Tibial artery (tissue), 4 donors: ENCODE measurements at regions not wholly inside any gene's neighbourhood (a gene's known extent, or its start where the extent isn't known, plus 50 kb on each side); places are given as distances from the start of the nearest gene placed in this dataset.

Source experiments
- DNase-seq, 2 donors: peaks; one replicate each; pipeline ENCODE4 v3.0.0-alpha.2; 2019
- H3K27ac ChIP-seq, 2 donors: fragments of 200-600 bp; sonication (generic) in 1 of 2; 1 replicate in 1 of 2; 2 replicates in 1 of 2; pipeline ENCODE4 v1.5.1; 2018 to 2019; ENCODE audit warnings: mild to moderate bottlenecking in 1 of 2
- H3K27me3 ChIP-seq, 2 donors: fragments of 200-600 bp; sonication (generic) in 1 of 2; one replicate each; pipeline versions ENCODE4 v1.5.1 to v1.6.0; 2016 to 2019
- H3K36me3 ChIP-seq, 3 donors: fragments of 200-600 bp; sonication (generic) in 2 of 3; one replicate each; pipeline ENCODE4 v1.5.1; 2016 to 2019; ENCODE audit warnings: mild to moderate bottlenecking in 2 of 3
- H3K4me1 ChIP-seq, 4 donors: fragments of 200-600 bp; sonication (generic) in 2 of 4; 1 replicate in 3 of 4; 2 replicates in 1 of 4; pipeline ENCODE4 v1.5.1; 2016 to 2019
- H3K4me3 ChIP-seq, 2 donors: fragments of 200-600 bp; sonication (generic) in 1 of 2; 1 replicate in 1 of 2; 2 replicates in 1 of 2; pipeline ENCODE4 v1.5.1; 2018 to 2019; ENCODE audit warnings: mild to moderate bottlenecking in 2 of 2
- H3K9me3 ChIP-seq, 3 donors: fragments of 200-600 bp; sonication (generic) in 1 of 3; one replicate each; pipeline ENCODE4 v1.5.1; 2016 to 2019
- CTCF ChIP-seq, 2 experiments: fragments of 200-600 bp in 1 of 2; fragments of 450-650 bp in 1 of 2; IDR thresholded peaks; one replicate each; pipeline ENCODE4 v1.5.1; 2017 to 2019; ENCODE audit warnings: antibody characterized with exemption in 2 of 2, mild to moderate bottlenecking in 1 of 2, moderate library complexity in 1 of 2
- intact Hi-C: fragments of 100-400 bp; cut with DNase I; formaldehyde crosslinking; loops from one replicate; pipeline ENCODE4 v1.15.0; 2023; ENCODE audit warnings: low total_unique reads

GRCh38 chr7:114825423-114825951, 96.4 kb upstream of the MDFIC start:
- no peak for TF ChIP-seq CTCF (IDR thresholded peaks at IDR 0.05)

GRCh38 chr7:114830952-114831351, 90.9 kb upstream of the MDFIC start:
- Histone ChIP-seq H3K4me3 (no peak overlapping the region), H3K9me3 (peaks cover 0 to 10% (median 0%) of the 10 kb centered on the region in 3 donors), H3K27ac (no peak overlapping the region), H3K27me3 (no peaks in the 10 kb centered on the region), H3K36me3 (no peaks in the 10 kb centered on the region), H3K4me1 (no peaks in the 10 kb centered on the region)
- no peak for DNase-seq
- intact Hi-C loops, result no loop called here
- TF ChIP-seq CTCF (IDR thresholded peaks at IDR 0.05), result no peak

More at GRCh38 chr7:114825423-114825951, 96.4 kb upstream of the MDFIC start:
- peaks cover 0 to 12% (median 3%) of the 10 kb centered on the region in 4 donors for H3K4me1 ChIP-seq
- intact Hi-C loops, result no loop called here
- H3K4me3 ChIP-seq, result no peak overlapping the region
- H3K9me3 ChIP-seq, result peaks cover 0 to 10% (median 0%) of the 10 kb centered on the region in 3 donors
- no peak for DNase-seq
- no peaks in the 10 kb centered on the region for H3K36me3 ChIP-seq
- H3K27me3 ChIP-seq, result no peaks in the 10 kb centered on the region
- no peak overlapping the region for H3K27ac ChIP-seq

- intact Hi-C loops, result no loop called here
Measured at GRCh38 chr7:114832906-114833595, 88.8 kb upstream of the MDFIC start.

GRCh38 chr7:114835303-114835702, 86.6 kb upstream of the MDFIC start:
- H3K27ac ChIP-seq, result no peak overlapping the region
- intact Hi-C loops, result no loop called here
- H3K9me3 ChIP-seq, result no peaks in the 10 kb centered on the region

More at GRCh38 chr7:114832906-114833595, 88.8 kb upstream of the MDFIC start:
- TF ChIP-seq CTCF (IDR thresholded peaks at IDR 0.05), result no peak
- Histone ChIP-seq H3K27ac (no peak overlapping the region), H3K9me3 (no peaks in the 10 kb centered on the region), H3K36me3 (no peaks in the 10 kb centered on the region), H3K4me3 (no peak overlapping the region), H3K27me3 (no peaks in the 10 kb centered on the region), H3K4me1 (no peaks in the 10 kb centered on the region)
- no peak for DNase-seq

GRCh38 chr7:114835861-114836260, 86.0 kb upstream of the MDFIC start:
- no peaks in the 10 kb centered on the region for H3K27me3 ChIP-seq
- H3K9me3 ChIP-seq, result no peaks in the 10 kb centered on the region
- H3K27ac ChIP-seq, result no peak overlapping the region
- H3K36me3 ChIP-seq, result no peaks in the 10 kb centered on the region
- intact Hi-C loops, result no loop called here
- DNase-seq, result no peak
- no peak overlapping the region for H3K4me3 ChIP-seq
- H3K4me1 ChIP-seq, result no peaks in the 10 kb centered on the region
- no peak for TF ChIP-seq CTCF (IDR thresholded peaks at IDR 0.05)

More at GRCh38 chr7:114835303-114835702, 86.6 kb upstream of the MDFIC start:
- no peak for DNase-seq
- no peaks in the 10 kb centered on the region for H3K36me3 ChIP-seq
- H3K4me3 ChIP-seq, result no peak overlapping the region
- no peaks in the 10 kb centered on the region for H3K4me1 ChIP-seq
- TF ChIP-seq CTCF (IDR thresholded peaks at IDR 0.05), result no peak
- H3K27me3 ChIP-seq, result no peaks in the 10 kb centered on the region
